ENCODE measurements at regions not wholly inside any gene's neighbourhood (a gene's known extent, or its start where the extent isn't known, plus 50 kb on each side); places are given as distances from the start of the nearest gene placed in this dataset.

DNA sequence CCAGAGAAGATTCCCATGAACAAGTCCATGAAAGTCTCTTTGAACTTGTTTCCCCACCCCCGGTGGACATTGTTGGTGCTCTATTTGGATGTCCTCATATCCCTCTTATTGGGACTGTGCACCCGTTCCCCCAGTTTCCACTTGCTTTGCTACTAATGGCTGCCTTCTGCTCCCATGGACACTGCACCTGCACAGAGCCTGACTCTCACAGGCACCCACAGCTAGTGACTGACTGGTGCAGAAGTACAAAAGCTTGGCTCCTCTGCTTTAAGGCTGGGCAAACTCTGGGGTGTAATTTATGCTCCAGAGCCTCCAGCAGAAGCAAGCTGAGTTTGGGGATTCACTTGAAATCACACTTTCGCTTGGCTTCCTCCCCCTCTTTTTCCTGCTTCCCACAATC is 239.9 kb upstream of the BTBD3 start:
- H3K4me3 ChIP-seq, result no peak overlapping the region
- DNase-seq, result no peak
- TF ChIP-seq EZH2 (IDR thresholded peaks at IDR 0.05; ENCODE audit: low read depth) (no peak), CTCF (conservative IDR thresholded peaks at IDR 0.05) (no peak)
- no peaks in the 10 kb centered on the region for H3F3A ChIP-seq (ENCODE audit: insufficient read depth, low read depth)
- no peaks in the 10 kb centered on the region for H3K4me1 ChIP-seq (replicated peaks; ENCODE audit: insufficient read depth)
- no TSS peak for BruUV-seq (replicated peaks)
- intact Hi-C loops (cut with micrococcal nuclease; ENCODE audit: unreplicated experiment), result loop anchor here (5.0 to 10.0 kb wide), 2 partner anchors 117 to 174 kb away; no protein-coding TSS in a partner anchor
- H3K9me2 ChIP-seq (ENCODE audit: insufficient read depth), result no peaks in the 10 kb centered on the region
- no peaks in the 10 kb centered on the region for H3K27me3 ChIP-seq (ENCODE audit: insufficient read depth, low read depth)
- H3K9me3 ChIP-seq (ENCODE audit: insufficient read depth, low read depth), result no peaks in the 10 kb centered on the region; the same call in 1 of the 2 replicates
- no peak overlapping the region for H3K27ac ChIP-seq
- ChIA-PET CTCF (no interaction called here), POLR2A (ENCODE audit: unreplicated experiment) (no interaction called here)
- H3K79me2 ChIP-seq (ENCODE audit: low read depth), result no peaks in the 10 kb centered on the region
- no peak overlapping the region for H2AFZ ChIP-seq
- no peaks in the 10 kb centered on the region for H3K36me3 ChIP-seq (ENCODE audit: low read depth)
- no peaks in the 10 kb centered on the region for H4K20me1 ChIP-seq (ENCODE audit: insufficient read depth)
- no peak overlapping the region for H3K4me2 ChIP-seq

DNA sequence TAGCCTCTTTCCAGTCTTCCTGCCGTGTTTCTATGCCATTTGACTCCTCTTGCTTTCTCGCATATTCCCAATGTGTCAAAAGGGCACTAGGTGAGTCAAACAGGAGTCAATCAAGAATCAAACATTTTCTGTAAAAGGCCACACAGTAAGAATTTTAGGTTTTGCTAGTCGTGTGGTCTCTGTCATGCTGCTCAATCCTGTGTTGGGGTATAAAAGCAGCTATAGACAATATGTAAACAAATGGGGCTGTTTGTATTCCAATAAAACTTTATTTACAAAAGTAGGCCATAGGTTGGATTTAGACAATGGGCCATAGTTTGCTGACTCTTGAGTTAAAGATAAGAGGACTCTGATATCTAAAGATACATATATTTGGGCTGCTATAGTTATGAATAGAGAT is 235.4 kb upstream of the BTBD3 start:
- Histone ChIP-seq H3K36me3 (ENCODE audit: low read depth) (no peaks in the 10 kb centered on the region), H2AFZ (no peak overlapping the region), H3K4me2 (no peak overlapping the region), H3K27me3 (ENCODE audit: insufficient read depth, low read depth) (no peaks in the 10 kb centered on the region), H3K27ac (no peak overlapping the region), H3F3A (ENCODE audit: insufficient read depth, low read depth) (no peaks in the 10 kb centered on the region), H3K9me2 (ENCODE audit: insufficient read depth) (no peaks in the 10 kb centered on the region), H3K4me1 (replicated peaks; ENCODE audit: insufficient read depth) (no peaks in the 10 kb centered on the region), H3K79me2 (ENCODE audit: low read depth) (no peaks in the 10 kb centered on the region), H4K20me1 (ENCODE audit: insufficient read depth) (no peaks in the 10 kb centered on the region), H3K9me3 (ENCODE audit: insufficient read depth, low read depth) (no peaks in the 10 kb centered on the region; the same call in 1 of the 2 replicates), H3K4me3 (no peak overlapping the region)
- DNase-seq, result no peak
- ChIA-PET CTCF (no interaction called here), POLR2A (ENCODE audit: unreplicated experiment) (no interaction called here)
- TF ChIP-seq EZH2 (IDR thresholded peaks at IDR 0.05; ENCODE audit: low read depth), result no peak
- TF ChIP-seq CTCF (conservative IDR thresholded peaks at IDR 0.05), result no peak
- intact Hi-C loops (cut with micrococcal nuclease; ENCODE audit: unreplicated experiment), result no loop called here
- BruUV-seq (replicated peaks), result no TSS peak

GRCh38 chr20:11686195-11686594 is 231.5 kb upstream of the BTBD3 start:
- Histone ChIP-seq H3K27me3 (ENCODE audit: insufficient read depth, low read depth) (no peaks in the 10 kb centered on the region), H3K4me3 (no peak overlapping the region), H3K9me3 (ENCODE audit: insufficient read depth, low read depth) (no peaks in the 10 kb centered on the region), H4K20me1 (ENCODE audit: insufficient read depth) (no peaks in the 10 kb centered on the region), H3K79me2 (ENCODE audit: low read depth) (no peaks in the 10 kb centered on the region), H3K4me2 (no peak overlapping the region), H3K9me2 (ENCODE audit: insufficient read depth) (no peaks in the 10 kb centered on the region), H3K27ac (no peak overlapping the region), H3F3A (ENCODE audit: insufficient read depth, low read depth) (no peaks in the 10 kb centered on the region), H3K4me1 (replicated peaks; ENCODE audit: insufficient read depth) (no peaks in the 10 kb centered on the region), H3K36me3 (ENCODE audit: low read depth) (no peaks in the 10 kb centered on the region), H2AFZ (no peak overlapping the region)
- TF ChIP-seq EZH2 (IDR thresholded peaks at IDR 0.05; ENCODE audit: low read depth), result no peak
- no peak for TF ChIP-seq CTCF (conservative IDR thresholded peaks at IDR 0.05)
- intact Hi-C loops (cut with micrococcal nuclease; ENCODE audit: unreplicated experiment), result no loop called here
- no TSS peak for BruUV-seq (replicated peaks)
- CTCF ChIA-PET, result no interaction called here
- no peak for DNase-seq
- POLR2A ChIA-PET (ENCODE audit: unreplicated experiment), result no interaction called here
